GM19372 (cell line): ENCODE measurements at regions not wholly inside any gene's neighbourhood (a gene's known extent, or its start where the extent isn't known, plus 50 kb on each side); places are given as distances from the start of the nearest gene placed in this dataset.

ENCODE experiments used
- ATAC-seq: cut with Tn5 transposase; IDR thresholded peaks from one replicate; pipeline ENCODE4 v1.9.1; 2021; ENCODE audit warnings: mild to moderate bottlenecking, low read depth, moderate library complexity; ENCODE audit not compliant: unreplicated experiment

- no peak for ATAC-seq
Observed at GRCh38 chr1:219805191-219805590, 123.2 kb downstream of the SLC30A10 start.

GRCh38 chr1:219801156-219801820, 127.1 kb downstream of the SLC30A10 start:
- no peak for ATAC-seq

- no peak for ATAC-seq
Observed at GRCh38 chr1:219798283-219799030, 129.9 kb downstream of the SLC30A10 start.

- ATAC-seq: no peak
Observed at GRCh38 chr1:219797683-219798082, 130.7 kb downstream of the SLC30A10 start.

GRCh38 chr1:219797009-219797408, 131.3 kb downstream of the SLC30A10 start:
- ATAC-seq: no peak

- no peak for ATAC-seq
Observed at GRCh38 chr1:219795363-219795917, 132.9 kb downstream of the SLC30A10 start.

GRCh38 chr1:219794085-219794743, 134.1 kb downstream of the SLC30A10 start:
- ATAC-seq: no peak

- ATAC-seq: no peak
Observed at GRCh38 chr1:219792337-219793021, 135.9 kb downstream of the SLC30A10 start.

- no peak for ATAC-seq
Observed at GRCh38 chr1:219791766-219792165, 136.6 kb downstream of the SLC30A10 start.

GRCh38 chr1:219790834-219791615, 137.3 kb downstream of the SLC30A10 start:
- ATAC-seq: no peak

GRCh38 chr1:219788700-219789099, 139.7 kb downstream of the SLC30A10 start:
- ATAC-seq: no peak

- no peak for ATAC-seq
Observed at GRCh38 chr1:219788091-219788490, 140.3 kb downstream of the SLC30A10 start.

GRCh38 chr1:219784660-219785381, 143.5 kb downstream of the SLC30A10 start:
- ATAC-seq: no peak

- no peak for ATAC-seq
Observed at GRCh38 chr1:219783605-219784235, 144.6 kb downstream of the SLC30A10 start.

- ATAC-seq: no peak
Observed at GRCh38 chr1:219782929-219783328, 145.4 kb downstream of the SLC30A10 start.

GRCh38 chr1:219782311-219782710, 146.0 kb downstream of the SLC30A10 start:
- ATAC-seq: no peak

- no peak for ATAC-seq
Observed at GRCh38 chr1:219781491-219781890, 146.9 kb downstream of the SLC30A10 start.

- no peak for ATAC-seq
Observed at GRCh38 chr1:219778793-219779369, 149.5 kb downstream of the SLC30A10 start.
